GM12891 (cell line): ENCODE measurements at regions not wholly inside any gene's neighbourhood (a gene's known extent, or its start where the extent isn't known, plus 50 kb on each side); places are given as distances from the start of the nearest gene placed in this dataset.

Experiments
- PAX5 ChIP-seq: IDR thresholded peaks from 2 replicates; pipeline ENCODE4 v1.6.1; 2011; ENCODE audit warnings: low read length, moderate library complexity, mild to moderate bottlenecking; ENCODE audit not compliant: insufficient read depth, severe bottlenecking
- POLR2A ChIP-seq: IDR thresholded peaks from 2 replicates; pipeline ENCODE4 v1.6.1; 2011; ENCODE audit warnings: low read depth, low read length, control low read depth
- POLR2AphosphoS5 ChIP-seq: IDR thresholded peaks from 2 replicates; pipeline ENCODE4 v1.6.1; 2011; ENCODE audit warnings: low read depth, low read length, control low read depth
- POU2F2 ChIP-seq: IDR thresholded peaks from 2 replicates; pipeline ENCODE4 v1.6.1; 2011; ENCODE audit warnings: low read depth, mild to moderate bottlenecking, control low read depth, low read length, moderate library complexity
- SPI1 ChIP-seq: IDR thresholded peaks from 2 replicates; pipeline ENCODE4 v1.6.1; 2011; ENCODE audit warnings: low read depth, low read length, control low read depth
- TAF1 ChIP-seq: IDR thresholded peaks from 2 replicates; pipeline ENCODE4 v1.6.1; 2011; ENCODE audit warnings: low read depth, low read length, control low read depth

DNA sequence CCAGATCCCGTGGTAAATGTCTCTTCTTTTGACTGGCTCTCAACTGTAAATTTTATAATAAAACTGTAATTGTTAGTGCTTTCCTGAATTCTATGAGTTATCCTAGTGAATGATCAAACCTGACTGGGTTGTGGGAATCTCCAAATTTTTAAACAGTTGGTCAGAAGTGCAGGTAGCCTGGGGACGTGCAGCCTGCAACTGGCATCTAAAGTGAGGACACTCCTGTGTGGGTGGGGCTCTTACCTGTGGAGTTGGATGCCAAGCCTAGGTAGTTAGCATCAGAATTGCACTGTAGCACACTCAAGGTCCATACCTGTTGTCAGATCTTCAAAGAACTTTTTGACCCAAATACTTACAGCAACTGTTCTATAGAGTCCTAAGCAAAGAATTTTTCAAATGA, 207.1 kb upstream of the NBEA start:
- no peak for TF ChIP-seq POLR2A
- no peak for TF ChIP-seq TAF1
- no peak for TF ChIP-seq PAX5
- no peak for TF ChIP-seq POLR2AphosphoS5
- no peak for TF ChIP-seq POU2F2
- no peak for TF ChIP-seq SPI1
